ENCODE measurements at regions not wholly inside any gene's neighbourhood (a gene's known extent, or its start where the extent isn't known, plus 50 kb on each side); places are given as distances from the start of the nearest gene placed in this dataset.

DNA sequence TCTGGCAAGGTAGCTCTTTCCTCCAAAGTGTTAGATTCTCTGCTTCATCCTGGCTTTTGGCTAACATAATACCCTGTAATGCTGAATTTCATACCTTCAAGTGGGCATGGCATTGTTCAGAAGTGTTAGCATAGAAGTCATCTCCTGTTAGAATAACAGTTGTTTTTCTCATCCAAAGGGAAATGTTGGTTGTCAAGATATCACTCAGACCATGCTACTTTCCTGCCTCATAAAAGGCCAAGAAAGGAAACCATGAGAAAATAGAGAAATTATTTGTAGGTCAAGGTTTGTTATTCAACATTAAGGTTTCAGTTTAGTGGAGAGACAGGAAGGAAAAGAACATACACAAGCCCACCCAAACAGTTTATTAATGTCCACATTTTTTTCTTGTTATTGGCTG is 472.5 kb downstream of the ARHGEF28 start:
- TF ChIP-seq, protein P1, sequence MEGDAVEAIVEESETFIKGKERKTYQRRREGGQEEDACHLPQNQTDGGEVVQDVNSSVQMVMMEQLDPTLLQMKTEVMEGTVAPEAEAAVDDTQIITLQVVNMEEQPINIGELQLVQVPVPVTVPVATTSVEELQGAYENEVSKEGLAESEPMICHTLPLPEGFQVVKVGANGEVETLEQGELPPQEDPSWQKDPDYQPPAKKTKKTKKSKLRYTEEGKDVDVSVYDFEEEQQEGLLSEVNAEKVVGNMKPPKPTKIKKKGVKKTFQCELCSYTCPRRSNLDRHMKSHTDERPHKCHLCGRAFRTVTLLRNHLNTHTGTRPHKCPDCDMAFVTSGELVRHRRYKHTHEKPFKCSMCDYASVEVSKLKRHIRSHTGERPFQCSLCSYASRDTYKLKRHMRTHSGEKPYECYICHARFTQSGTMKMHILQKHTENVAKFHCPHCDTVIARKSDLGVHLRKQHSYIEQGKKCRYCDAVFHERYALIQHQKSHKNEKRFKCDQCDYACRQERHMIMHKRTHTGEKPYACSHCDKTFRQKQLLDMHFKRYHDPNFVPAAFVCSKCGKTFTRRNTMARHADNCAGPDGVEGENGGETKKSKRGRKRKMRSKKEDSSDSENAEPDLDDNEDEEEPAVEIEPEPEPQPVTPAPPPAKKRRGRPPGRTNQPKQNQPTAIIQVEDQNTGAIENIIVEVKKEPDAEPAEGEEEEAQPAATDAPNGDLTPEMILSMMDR (conservative IDR thresholded peaks at IDR 0.05; ENCODE audit: low read depth, low read length) = no peak
- TF ChIP-seq EZH2 (IDR thresholded peaks at IDR 0.05; ENCODE audit: borderline replicate concordance, low read depth, low read length, poor library complexity, severe bottlenecking) = no peak
